Fibroblast of lung (primary cell): ENCODE measurements at regions not wholly inside any gene's neighbourhood (a gene's known extent, or its start where the extent isn't known, plus 50 kb on each side); places are given as distances from the start of the nearest gene placed in this dataset.
A peak's percentile ranks its signal among the peaks of the same experiment; 100 is the strongest.
"Not testable (repeated sequence)": the region's sequence is repeated elsewhere in the genome, so short reads cannot be mapped to it uniquely, and the experiment has no call there.

ENCODE experiments used
- DNase-seq, 2 donors: peaks; one replicate each; pipeline versions ENCODE4 v3.0.0 to v3.0.0-alpha.2; 2010; ENCODE audit warnings: low read depth in 2 of 2
- H2AFZ ChIP-seq: 2 replicates; pipeline ENCODE4 v1.5.1; 2012; ENCODE audit warnings: low read length, control low read depth, inconsistent platforms
- H3K27ac ChIP-seq: 2 replicates; pipeline ENCODE4 v1.5.1; 2011; ENCODE audit warnings: low read length, control low read depth; ENCODE audit not compliant: insufficient read depth
- H3K27me3 ChIP-seq: 2 replicates; pipeline ENCODE4 v1.5.1; 2011; ENCODE audit warnings: mild to moderate bottlenecking, low read length; ENCODE audit not compliant: control insufficient read depth, insufficient read depth
- H3K36me3 ChIP-seq: 2 replicates; pipeline ENCODE4 v1.5.1; 2011; ENCODE audit warnings: low read length; ENCODE audit not compliant: control insufficient read depth, insufficient read depth
- H3K4me1 ChIP-seq: 2 replicates; pipeline ENCODE4 v1.5.1; 2011; ENCODE audit warnings: low read length; ENCODE audit not compliant: control insufficient read depth, insufficient read depth; ENCODE audit errors: extremely low read depth
- H3K4me2 ChIP-seq: 2 replicates; pipeline ENCODE4 v1.5.1; 2011; ENCODE audit warnings: low read length, control low read depth; ENCODE audit not compliant: insufficient read depth; ENCODE audit errors: extremely low read depth
- H3K4me3 ChIP-seq, 4 experiments: fragments of 200-600 bp in 1 of 4; sonication (generic) in 1 of 4; replicated peaks in 1 of 4; 2 replicates each; pipeline ENCODE4 v1.5.1; 2011 to 2016; ENCODE audit warnings: low read length in 4 of 4, low read depth in 3 of 4, mild to moderate bottlenecking in 3 of 4, control low read depth in 2 of 4, inconsistent platforms in 1 of 4, mixed read lengths in 1 of 4; ENCODE audit not compliant: insufficient read depth in 1 of 4; ENCODE audit errors: control extremely low read depth in 1 of 4
- H3K79me2 ChIP-seq: 2 replicates; pipeline ENCODE4 v1.5.1; 2012; ENCODE audit warnings: mild to moderate bottlenecking, low read length, inconsistent platforms; ENCODE audit not compliant: control insufficient read depth, insufficient read depth
- H3K9ac ChIP-seq: 2 replicates; pipeline ENCODE4 v1.5.1; 2011; ENCODE audit warnings: mild to moderate bottlenecking, low read length, control low read depth; ENCODE audit not compliant: insufficient read depth
- H3K9me3 ChIP-seq: 2 replicates; pipeline ENCODE4 v1.5.1; 2012; ENCODE audit warnings: low read depth, low read length; ENCODE audit not compliant: control insufficient read depth, insufficient read depth
- H4K20me1 ChIP-seq: 2 replicates; pipeline ENCODE4 v1.5.1; 2011; ENCODE audit warnings: low read length; ENCODE audit not compliant: control insufficient read depth, insufficient read depth; ENCODE audit errors: extremely low read depth
- EZH2 ChIP-seq: IDR thresholded peaks from 2 replicates; pipeline ENCODE4 v1.5.1; 2012; ENCODE audit warnings: low read length, control low read depth, mild to moderate bottlenecking; ENCODE audit errors: missing control alignments
- TF ChIP-seq, protein P1 (sequence below), 2 donors: IDR thresholded peaks in 1 of 2; conservative IDR thresholded peaks in 1 of 2; 1 replicate in 1 of 2; 2 replicates in 1 of 2; pipeline ENCODE4 v1.5.1; 2011 to 2012; ENCODE audit warnings: low read length in 2 of 2, control low read depth in 1 of 2, inconsistent platforms in 1 of 2, low read depth in 1 of 2, mild to moderate bottlenecking in 1 of 2

DNA sequence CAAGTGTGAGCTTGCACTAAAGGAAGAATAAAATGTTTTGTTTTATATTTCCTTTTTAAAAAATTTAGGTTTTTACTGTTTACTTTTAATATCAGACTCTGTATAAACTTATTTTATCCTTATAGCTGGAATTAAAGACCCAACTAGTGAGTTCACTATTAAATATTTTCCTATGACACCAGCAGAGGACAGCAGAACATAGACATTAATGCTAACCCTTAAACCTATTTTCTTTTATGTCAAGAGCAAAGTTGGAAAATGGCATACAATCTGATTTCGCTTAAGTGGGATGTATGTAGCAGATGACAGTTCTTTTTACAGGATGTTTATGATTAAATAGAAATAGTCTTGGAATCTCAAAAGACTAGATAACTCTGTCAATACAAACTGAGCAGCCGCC is 188.2 kb upstream of the XIRP2 start:
- Histone ChIP-seq H3K27me3 (no peaks in the 10 kb centered on the region), H3K4me1 (no peaks in the 10 kb centered on the region), H3K27ac (no peak overlapping the region), H3K9me3 (no peaks in the 10 kb centered on the region), H3K36me3 (no peaks in the 10 kb centered on the region), H4K20me1 (no peaks in the 10 kb centered on the region), H3K4me2 (no peak overlapping the region), H3K4me3 (no peak overlapping the region), H3K9ac (no peak overlapping the region), H3K79me2 (no peaks in the 10 kb centered on the region), H2AFZ (no peak overlapping the region)
- DNase-seq: peak in 1 of 2 donors; percentile 60
- no peak for TF ChIP-seq EZH2
- TF ChIP-seq, protein P1, sequence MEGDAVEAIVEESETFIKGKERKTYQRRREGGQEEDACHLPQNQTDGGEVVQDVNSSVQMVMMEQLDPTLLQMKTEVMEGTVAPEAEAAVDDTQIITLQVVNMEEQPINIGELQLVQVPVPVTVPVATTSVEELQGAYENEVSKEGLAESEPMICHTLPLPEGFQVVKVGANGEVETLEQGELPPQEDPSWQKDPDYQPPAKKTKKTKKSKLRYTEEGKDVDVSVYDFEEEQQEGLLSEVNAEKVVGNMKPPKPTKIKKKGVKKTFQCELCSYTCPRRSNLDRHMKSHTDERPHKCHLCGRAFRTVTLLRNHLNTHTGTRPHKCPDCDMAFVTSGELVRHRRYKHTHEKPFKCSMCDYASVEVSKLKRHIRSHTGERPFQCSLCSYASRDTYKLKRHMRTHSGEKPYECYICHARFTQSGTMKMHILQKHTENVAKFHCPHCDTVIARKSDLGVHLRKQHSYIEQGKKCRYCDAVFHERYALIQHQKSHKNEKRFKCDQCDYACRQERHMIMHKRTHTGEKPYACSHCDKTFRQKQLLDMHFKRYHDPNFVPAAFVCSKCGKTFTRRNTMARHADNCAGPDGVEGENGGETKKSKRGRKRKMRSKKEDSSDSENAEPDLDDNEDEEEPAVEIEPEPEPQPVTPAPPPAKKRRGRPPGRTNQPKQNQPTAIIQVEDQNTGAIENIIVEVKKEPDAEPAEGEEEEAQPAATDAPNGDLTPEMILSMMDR (conservative IDR thresholded peaks at IDR 0.05 in 1 of 2, IDR thresholded peaks at IDR 0.05 in 1 of 2; ENCODE audit: low read depth in 1 of 2, low read length in 2 of 2): peak in 1 of 2 donors; percentile 48

DNA sequence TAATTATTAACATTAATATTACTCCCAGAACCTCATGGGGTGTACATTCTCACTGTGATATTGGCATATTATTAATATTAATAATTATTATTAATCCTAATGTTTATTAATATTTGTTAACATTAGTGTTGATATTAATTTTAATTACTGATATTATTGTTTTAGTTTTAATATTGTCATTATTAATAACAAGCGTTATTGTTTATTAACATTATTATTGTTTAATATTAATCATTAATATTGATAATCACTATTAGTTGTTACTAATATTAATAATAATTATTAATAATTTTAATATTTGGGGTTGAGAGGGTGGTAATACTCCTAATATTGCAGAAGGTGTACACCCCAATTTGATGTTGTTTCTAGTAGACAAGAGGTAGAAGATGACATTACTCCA is 193.1 kb upstream of the XIRP2 start:
- no peak overlapping the region for H3K27ac ChIP-seq
- no peaks in the 10 kb centered on the region for H3K36me3 ChIP-seq
- H3K4me3 ChIP-seq: no peak overlapping the region
- H3K9me3 ChIP-seq: no peaks in the 10 kb centered on the region
- TF ChIP-seq EZH2: no peak
- TF ChIP-seq, protein P1 (conservative IDR thresholded peaks at IDR 0.05 in 1 of 2, IDR thresholded peaks at IDR 0.05 in 1 of 2; ENCODE audit: low read depth in 1 of 2, low read length in 2 of 2): no peak
- H3K4me2 ChIP-seq: no peak overlapping the region
- no peaks in the 10 kb centered on the region for H3K4me1 ChIP-seq
- no peaks in the 10 kb centered on the region for H3K79me2 ChIP-seq
- DNase-seq: no peak
- H3K27me3 ChIP-seq: no peaks in the 10 kb centered on the region
- no peak overlapping the region for H3K9ac ChIP-seq
- H2AFZ ChIP-seq: no peak overlapping the region
- no peaks in the 10 kb centered on the region for H4K20me1 ChIP-seq

DNA sequence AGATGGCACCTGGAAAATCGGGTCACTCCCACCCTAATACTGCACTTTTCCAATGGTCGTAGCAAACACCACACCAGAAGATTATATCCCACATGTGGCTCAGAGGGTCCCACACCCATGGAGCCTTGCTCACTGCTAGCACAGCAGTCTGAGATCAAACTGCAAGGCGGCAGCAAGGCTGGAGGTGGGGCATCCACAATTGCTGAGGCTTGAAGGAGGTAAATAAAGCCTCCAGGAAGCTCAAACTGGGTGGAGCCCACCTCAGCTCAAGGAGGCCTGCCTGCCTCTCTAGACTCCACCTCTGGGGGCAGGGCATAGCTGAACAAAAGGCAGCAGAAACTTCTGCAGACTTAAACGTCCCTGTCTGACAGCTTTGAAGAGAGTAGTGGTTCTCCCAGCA is 192.0 kb upstream of the SCN7A start:
- not testable (repeated sequence) for H3K4me1 ChIP-seq, H3K9ac ChIP-seq, H4K20me1 ChIP-seq, H3K27ac ChIP-seq, H3K4me2 ChIP-seq, H3K27me3 ChIP-seq, H3K4me3 ChIP-seq, H2AFZ ChIP-seq, H3K9me3 ChIP-seq, DNase-seq, H3K79me2 ChIP-seq, H3K36me3 ChIP-seq
